ENCODE measurements at regions not wholly inside any gene's neighbourhood (a gene's known extent, or its start where the extent isn't known, plus 50 kb on each side); places are given as distances from the start of the nearest gene placed in this dataset.

DNA sequence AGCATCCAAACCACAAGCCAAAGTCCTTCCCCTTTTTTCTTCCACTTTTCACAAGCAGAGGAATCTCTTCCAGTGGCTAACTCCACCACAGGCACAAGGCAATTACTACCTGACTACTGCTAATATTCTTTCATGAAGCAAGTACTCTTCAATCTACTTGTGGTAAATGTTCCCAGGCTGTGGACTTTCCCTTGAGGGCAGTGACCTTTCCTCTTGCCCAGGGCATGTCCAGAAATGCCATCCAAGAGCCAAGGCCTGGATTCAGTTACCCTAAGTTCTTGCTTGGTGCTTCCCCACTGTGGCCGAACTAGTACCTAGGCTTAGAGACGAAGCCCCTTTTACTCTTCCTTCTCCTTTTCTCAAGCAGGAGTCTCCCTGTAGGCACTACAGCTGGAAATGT lies 400.7 kb downstream of the DCAF12L2 start:
- TF ChIP-seq, protein P1, sequence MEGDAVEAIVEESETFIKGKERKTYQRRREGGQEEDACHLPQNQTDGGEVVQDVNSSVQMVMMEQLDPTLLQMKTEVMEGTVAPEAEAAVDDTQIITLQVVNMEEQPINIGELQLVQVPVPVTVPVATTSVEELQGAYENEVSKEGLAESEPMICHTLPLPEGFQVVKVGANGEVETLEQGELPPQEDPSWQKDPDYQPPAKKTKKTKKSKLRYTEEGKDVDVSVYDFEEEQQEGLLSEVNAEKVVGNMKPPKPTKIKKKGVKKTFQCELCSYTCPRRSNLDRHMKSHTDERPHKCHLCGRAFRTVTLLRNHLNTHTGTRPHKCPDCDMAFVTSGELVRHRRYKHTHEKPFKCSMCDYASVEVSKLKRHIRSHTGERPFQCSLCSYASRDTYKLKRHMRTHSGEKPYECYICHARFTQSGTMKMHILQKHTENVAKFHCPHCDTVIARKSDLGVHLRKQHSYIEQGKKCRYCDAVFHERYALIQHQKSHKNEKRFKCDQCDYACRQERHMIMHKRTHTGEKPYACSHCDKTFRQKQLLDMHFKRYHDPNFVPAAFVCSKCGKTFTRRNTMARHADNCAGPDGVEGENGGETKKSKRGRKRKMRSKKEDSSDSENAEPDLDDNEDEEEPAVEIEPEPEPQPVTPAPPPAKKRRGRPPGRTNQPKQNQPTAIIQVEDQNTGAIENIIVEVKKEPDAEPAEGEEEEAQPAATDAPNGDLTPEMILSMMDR (conservative IDR thresholded peaks at IDR 0.05) = no peak
- no peak for TF ChIP-seq ZFX (IDR thresholded peaks at IDR 0.05)

Data from C4-2B (cell line).